C4-2B (cell line): ENCODE measurements at regions not wholly inside any gene's neighbourhood (a gene's known extent, or its start where the extent isn't known, plus 50 kb on each side); places are given as distances from the start of the nearest gene placed in this dataset.

ENCODE experiments used
- H3K27ac ChIP-seq: fragments of 450-650 bp; 2 replicates; pipeline ENCODE4 v1.5.1; 2017
- ZFX ChIP-seq: fragments of 450-650 bp; IDR thresholded peaks from 2 replicates; pipeline ENCODE4 v1.6.1; 2017
- TF ChIP-seq, protein P1 (sequence below): fragments of 450-650 bp; conservative IDR thresholded peaks from 2 replicates; pipeline ENCODE4 v1.5.1; 2017; ENCODE audit warnings: mild to moderate bottlenecking

DNA sequence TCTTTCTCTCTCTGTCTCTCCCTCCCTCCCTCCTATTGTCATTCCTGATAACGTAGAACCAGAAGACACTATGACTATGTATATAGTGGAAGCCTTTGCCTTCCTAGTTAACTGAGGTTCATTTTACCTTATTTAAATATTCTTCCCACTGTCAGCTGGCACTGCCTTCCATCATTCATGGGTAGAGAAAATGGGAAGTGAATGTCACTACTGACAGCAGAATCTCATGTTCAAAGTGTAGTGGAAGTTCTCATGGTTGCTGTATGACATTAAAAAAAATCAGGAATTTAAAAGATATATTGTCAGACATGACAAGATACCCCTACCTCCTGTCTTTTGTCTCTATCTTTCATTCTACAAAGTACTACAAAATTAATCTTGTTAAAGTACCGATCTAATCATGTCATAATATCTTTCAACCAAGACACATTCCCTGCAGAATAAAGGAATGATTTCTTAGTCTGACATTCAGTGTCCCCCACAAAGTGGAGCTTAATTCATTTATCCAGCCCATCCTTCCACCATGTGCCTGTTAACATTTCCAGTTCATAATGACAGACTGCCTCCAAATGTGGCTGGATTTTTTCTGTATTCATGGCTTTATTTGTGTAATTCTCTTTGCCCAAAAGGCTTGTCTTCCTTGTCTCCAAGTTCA lies 250.1 kb upstream of the CDH20 start:
- TF ChIP-seq ZFX, result no peak
- TF ChIP-seq, protein P1, sequence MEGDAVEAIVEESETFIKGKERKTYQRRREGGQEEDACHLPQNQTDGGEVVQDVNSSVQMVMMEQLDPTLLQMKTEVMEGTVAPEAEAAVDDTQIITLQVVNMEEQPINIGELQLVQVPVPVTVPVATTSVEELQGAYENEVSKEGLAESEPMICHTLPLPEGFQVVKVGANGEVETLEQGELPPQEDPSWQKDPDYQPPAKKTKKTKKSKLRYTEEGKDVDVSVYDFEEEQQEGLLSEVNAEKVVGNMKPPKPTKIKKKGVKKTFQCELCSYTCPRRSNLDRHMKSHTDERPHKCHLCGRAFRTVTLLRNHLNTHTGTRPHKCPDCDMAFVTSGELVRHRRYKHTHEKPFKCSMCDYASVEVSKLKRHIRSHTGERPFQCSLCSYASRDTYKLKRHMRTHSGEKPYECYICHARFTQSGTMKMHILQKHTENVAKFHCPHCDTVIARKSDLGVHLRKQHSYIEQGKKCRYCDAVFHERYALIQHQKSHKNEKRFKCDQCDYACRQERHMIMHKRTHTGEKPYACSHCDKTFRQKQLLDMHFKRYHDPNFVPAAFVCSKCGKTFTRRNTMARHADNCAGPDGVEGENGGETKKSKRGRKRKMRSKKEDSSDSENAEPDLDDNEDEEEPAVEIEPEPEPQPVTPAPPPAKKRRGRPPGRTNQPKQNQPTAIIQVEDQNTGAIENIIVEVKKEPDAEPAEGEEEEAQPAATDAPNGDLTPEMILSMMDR, result no peak
- H3K27ac ChIP-seq, result no peak overlapping the region

- H3K27ac ChIP-seq, result no peak overlapping the region
Measured at GRCh38 chr18:61085036-61085435, 248.2 kb upstream of the CDH20 start.

GRCh38 chr18:61085761-61086160 lies 247.5 kb upstream of the CDH20 start:
- no peak overlapping the region for H3K27ac ChIP-seq
- TF ChIP-seq, protein P1, result no peak
- TF ChIP-seq ZFX, result no peak

More at GRCh38 chr18:61085036-61085435, 248.2 kb upstream of the CDH20 start:
- TF ChIP-seq, protein P1, result no peak
- no peak for TF ChIP-seq ZFX

DNA sequence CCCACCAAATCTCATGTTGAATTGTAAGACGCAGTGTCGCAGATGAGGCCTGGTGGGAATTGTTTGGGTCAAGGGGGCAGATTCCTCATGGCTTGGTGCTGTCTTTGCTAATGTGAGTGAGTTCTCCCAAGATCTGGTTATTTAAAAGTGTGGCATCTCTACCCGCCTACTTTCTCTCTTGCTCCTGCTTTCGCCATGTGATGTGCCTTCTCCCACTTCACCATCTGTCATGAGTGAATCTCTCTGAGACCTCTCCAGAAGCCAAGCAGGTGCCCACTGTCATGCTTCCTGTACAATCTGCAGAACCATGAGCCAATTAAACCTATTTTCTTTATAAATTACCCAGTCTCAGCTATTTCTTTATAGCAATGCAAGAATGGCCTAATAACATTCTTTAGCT lies 246.6 kb upstream of the CDH20 start:
- TF ChIP-seq ZFX, result no peak
- TF ChIP-seq, protein P1, result no peak
- no peak overlapping the region for H3K27ac ChIP-seq

DNA sequence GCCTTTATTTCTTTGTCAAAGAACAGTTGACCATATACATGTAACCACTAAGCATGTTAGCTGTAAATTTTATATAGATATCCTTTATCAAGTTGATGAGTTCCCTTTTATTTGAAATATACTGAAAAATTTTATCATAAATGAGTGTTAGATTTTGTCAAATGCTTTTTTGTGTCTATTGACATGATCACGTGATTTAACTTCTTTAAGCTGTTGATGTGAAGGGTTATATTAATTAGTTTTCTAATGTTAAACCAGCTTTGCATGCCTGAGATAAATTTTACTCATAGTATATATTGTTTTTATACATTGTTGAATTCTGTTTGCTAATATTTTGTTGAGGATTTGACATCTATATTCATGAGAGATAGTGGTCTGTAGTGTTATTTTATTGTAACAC lies 241.9 kb upstream of the CDH20 start:
- H3K27ac ChIP-seq, result no peak overlapping the region
- TF ChIP-seq, protein P1, result no peak
- TF ChIP-seq ZFX, result no peak

DNA sequence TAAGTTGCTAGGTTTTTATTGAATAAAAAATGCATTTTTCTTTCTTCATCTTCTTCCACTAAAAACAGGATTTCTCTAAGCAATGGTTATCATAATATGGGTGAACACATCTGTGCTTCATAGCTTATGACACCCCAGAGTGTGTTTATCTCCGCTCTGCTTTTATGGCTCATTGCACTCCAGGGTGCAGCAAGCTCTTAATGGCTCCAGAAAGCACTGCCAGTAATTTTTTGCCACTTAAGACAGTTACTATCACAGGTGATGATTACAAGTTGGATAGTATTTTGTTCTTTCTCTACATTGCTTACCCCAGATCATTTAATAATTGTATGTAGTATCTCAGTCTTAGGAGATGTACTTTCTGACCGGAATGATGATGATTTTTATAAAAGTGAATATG lies 239.3 kb upstream of the CDH20 start:
- H3K27ac ChIP-seq, result no peak overlapping the region
- TF ChIP-seq ZFX, result no peak
- TF ChIP-seq, protein P1, result no peak

DNA sequence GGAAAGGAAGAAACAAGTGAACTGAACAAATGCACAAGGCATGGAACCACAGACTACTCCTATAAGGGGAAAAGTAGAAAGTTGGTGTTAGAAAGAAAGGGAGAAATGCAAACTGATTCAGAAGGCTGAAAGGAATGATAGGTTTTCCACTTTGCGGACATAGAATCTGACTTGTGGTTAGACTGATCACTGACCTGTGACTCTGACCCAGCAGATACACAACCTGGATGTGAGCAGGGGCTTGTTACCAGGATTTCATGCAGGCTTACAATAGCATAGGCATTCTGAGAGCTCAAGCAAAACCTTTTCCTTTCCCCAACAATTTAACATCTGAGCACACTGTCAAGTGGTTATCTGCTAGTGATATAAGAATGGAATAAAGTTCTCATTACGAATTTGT lies 237.0 kb upstream of the CDH20 start:
- TF ChIP-seq, protein P1, result no peak
- no peak for TF ChIP-seq ZFX
- H3K27ac ChIP-seq, result no peak overlapping the region
